NB4 (cell line): ENCODE measurements at regions not wholly inside any gene's neighbourhood (a gene's known extent, or its start where the extent isn't known, plus 50 kb on each side); places are given as distances from the start of the nearest gene placed in this dataset.

ENCODE experiments used
- DNase-seq: peaks from one replicate; pipeline ENCODE4 v3.0.0; 2010; ENCODE audit warnings: low read depth
- H3K4me3 ChIP-seq: one replicate; pipeline ENCODE4 v1.5.1; 2011; ENCODE audit warnings: mild to moderate bottlenecking, low read depth, low read length, moderate library complexity
- MYC ChIP-seq: IDR thresholded peaks from 2 replicates; pipeline ENCODE4 v1.6.1; 2011; ENCODE audit warnings: low read depth, low read length
- POLR2A ChIP-seq: IDR thresholded peaks from 2 replicates; pipeline ENCODE4 v1.6.1; 2011; ENCODE audit warnings: mild to moderate bottlenecking; ENCODE audit not compliant: insufficient read length; ENCODE audit errors: extremely low read depth
- TF ChIP-seq, protein P1 (sequence below): IDR thresholded peaks from one replicate; pipeline ENCODE4 v1.5.1; 2012; ENCODE audit warnings: low read depth, low read length
- TF ChIP-seq, protein P2 (sequence below): IDR thresholded peaks from 2 replicates; pipeline ENCODE4 v1.6.1; 2011; ENCODE audit warnings: low read depth, low read length

- TF ChIP-seq MYC = no peak
- TF ChIP-seq, protein P1, sequence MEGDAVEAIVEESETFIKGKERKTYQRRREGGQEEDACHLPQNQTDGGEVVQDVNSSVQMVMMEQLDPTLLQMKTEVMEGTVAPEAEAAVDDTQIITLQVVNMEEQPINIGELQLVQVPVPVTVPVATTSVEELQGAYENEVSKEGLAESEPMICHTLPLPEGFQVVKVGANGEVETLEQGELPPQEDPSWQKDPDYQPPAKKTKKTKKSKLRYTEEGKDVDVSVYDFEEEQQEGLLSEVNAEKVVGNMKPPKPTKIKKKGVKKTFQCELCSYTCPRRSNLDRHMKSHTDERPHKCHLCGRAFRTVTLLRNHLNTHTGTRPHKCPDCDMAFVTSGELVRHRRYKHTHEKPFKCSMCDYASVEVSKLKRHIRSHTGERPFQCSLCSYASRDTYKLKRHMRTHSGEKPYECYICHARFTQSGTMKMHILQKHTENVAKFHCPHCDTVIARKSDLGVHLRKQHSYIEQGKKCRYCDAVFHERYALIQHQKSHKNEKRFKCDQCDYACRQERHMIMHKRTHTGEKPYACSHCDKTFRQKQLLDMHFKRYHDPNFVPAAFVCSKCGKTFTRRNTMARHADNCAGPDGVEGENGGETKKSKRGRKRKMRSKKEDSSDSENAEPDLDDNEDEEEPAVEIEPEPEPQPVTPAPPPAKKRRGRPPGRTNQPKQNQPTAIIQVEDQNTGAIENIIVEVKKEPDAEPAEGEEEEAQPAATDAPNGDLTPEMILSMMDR = no peak
- DNase-seq = no peak
- no peak overlapping the region for H3K4me3 ChIP-seq
Measured at GRCh38 chr1:166221316-166221715, 54.5 kb upstream of the FAM78B start.

- no peak for DNase-seq
- TF ChIP-seq, protein P2, sequence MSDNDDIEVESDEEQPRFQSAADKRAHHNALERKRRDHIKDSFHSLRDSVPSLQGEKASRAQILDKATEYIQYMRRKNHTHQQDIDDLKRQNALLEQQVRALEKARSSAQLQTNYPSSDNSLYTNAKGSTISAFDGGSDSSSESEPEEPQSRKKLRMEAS = no peak
- TF ChIP-seq POLR2A (no peak), MYC (no peak)
- TF ChIP-seq, protein P1 = no peak
- no peak overlapping the region for H3K4me3 ChIP-seq
Measured at GRCh38 chr1:166233750-166234366, 67.1 kb upstream of the FAM78B start.

GRCh38 chr1:166235728-166236127, 68.9 kb upstream of the FAM78B start:
- TF ChIP-seq, protein P1 = no peak
- no peak for TF ChIP-seq POLR2A
- TF ChIP-seq MYC = no peak
- TF ChIP-seq, protein P2 = no peak
- H3K4me3 ChIP-seq = no peak overlapping the region
- DNase-seq = no peak

- H3K4me3 ChIP-seq = no peak overlapping the region
- DNase-seq = no peak
- TF ChIP-seq, protein P2 = no peak
- TF ChIP-seq MYC (no peak), POLR2A (no peak)
- TF ChIP-seq, protein P1 = no peak
Measured at GRCh38 chr1:166237675-166238074, 70.9 kb upstream of the FAM78B start.

DNA sequence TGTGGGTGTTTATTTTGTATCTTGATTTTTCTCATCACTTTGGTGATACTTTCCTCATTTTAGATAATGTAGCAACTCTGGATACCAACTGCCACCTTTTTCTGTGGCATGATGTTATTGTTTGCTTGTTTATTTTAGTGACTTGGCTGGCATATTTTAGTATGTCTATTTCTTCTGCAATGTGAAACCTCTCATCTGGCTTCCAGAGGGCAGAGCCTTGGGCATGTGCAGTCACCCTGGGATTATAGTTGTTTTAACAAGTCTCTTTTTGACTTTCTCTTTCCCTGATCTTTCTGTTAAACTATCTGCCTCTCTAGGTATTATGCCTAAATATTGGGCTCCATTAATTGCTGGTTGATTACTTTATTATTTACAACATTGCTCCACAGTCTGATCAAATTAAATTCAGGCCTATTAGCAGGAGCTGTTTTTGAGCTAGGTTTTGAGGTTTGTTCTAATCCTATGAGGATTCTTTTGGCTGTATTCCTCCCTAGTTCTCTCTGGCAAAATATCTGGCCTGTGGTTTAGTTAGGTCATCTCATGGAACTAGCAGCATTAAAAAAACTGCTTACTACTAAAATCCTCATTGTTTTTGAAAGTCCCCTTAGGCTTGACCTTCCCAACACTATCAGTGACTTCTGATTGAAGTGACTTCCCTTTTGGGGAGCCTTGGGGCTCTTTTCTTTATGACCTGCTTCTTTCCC, 86.4 kb upstream of the FAM78B start:
- H3K4me3 ChIP-seq = no peak overlapping the region
- no peak for DNase-seq
- TF ChIP-seq MYC = no peak
- TF ChIP-seq, protein P1 = no peak
- TF ChIP-seq, protein P2 = no peak
- no peak for TF ChIP-seq POLR2A
